HG03025 (cell line): ENCODE measurements at regions not wholly inside any gene's neighbourhood (a gene's known extent, or its start where the extent isn't known, plus 50 kb on each side); places are given as distances from the start of the nearest gene placed in this dataset.
"Not testable (repeated sequence)": the region's sequence is repeated elsewhere in the genome, so short reads cannot be mapped to it uniquely, and the experiment has no call there.

Source experiments
- ATAC-seq: cut with Tn5 transposase; IDR thresholded peaks from one replicate; pipeline ENCODE4 v1.9.1; 2021; ENCODE audit warnings: mild to moderate bottlenecking, moderate library complexity; ENCODE audit not compliant: unreplicated experiment, low FRiP score

GRCh38 chr3:174441588-174442301, 417.4 kb upstream of the NAALADL2 start:
- ATAC-seq: no peak

- no peak for ATAC-seq
Measured at GRCh38 chr3:174442302-174442682, 416.8 kb upstream of the NAALADL2 start.

GRCh38 chr3:174444391-174444790, 414.7 kb upstream of the NAALADL2 start:
- no peak for ATAC-seq

- ATAC-seq: no peak
Measured at GRCh38 chr3:174457758-174458157, 401.4 kb upstream of the NAALADL2 start.

- no peak for ATAC-seq
Measured at GRCh38 chr3:174460831-174461230, 398.3 kb upstream of the NAALADL2 start.

- ATAC-seq: no peak
Measured at GRCh38 chr3:174462916-174463315, 396.2 kb upstream of the NAALADL2 start.

GRCh38 chr3:174465177-174465576, 394.0 kb upstream of the NAALADL2 start:
- no peak for ATAC-seq

- ATAC-seq: no peak
Measured at GRCh38 chr3:174466471-174467054, 392.6 kb upstream of the NAALADL2 start.

- no peak for ATAC-seq
Measured at GRCh38 chr3:174477491-174477890, 381.6 kb upstream of the NAALADL2 start.

- ATAC-seq: no peak
Measured at GRCh38 chr3:174480767-174481166, 378.4 kb upstream of the NAALADL2 start.

GRCh38 chr3:174482541-174482940, 376.6 kb upstream of the NAALADL2 start:
- ATAC-seq: no peak

GRCh38 chr3:174483254-174483653, 375.9 kb upstream of the NAALADL2 start:
- ATAC-seq: no peak

GRCh38 chr3:174483856-174484255, 375.3 kb upstream of the NAALADL2 start:
- ATAC-seq: not testable (repeated sequence)

GRCh38 chr3:174488527-174488926, 370.6 kb upstream of the NAALADL2 start:
- no peak for ATAC-seq

GRCh38 chr3:174495311-174495710, 363.8 kb upstream of the NAALADL2 start:
- no peak for ATAC-seq

- no peak for ATAC-seq
Measured at GRCh38 chr3:174495928-174496327, 363.2 kb upstream of the NAALADL2 start.

GRCh38 chr3:174498638-174499037, 360.5 kb upstream of the NAALADL2 start:
- no peak for ATAC-seq

GRCh38 chr3:174505266-174505665, 353.9 kb upstream of the NAALADL2 start:
- no peak for ATAC-seq

- no peak for ATAC-seq
Measured at GRCh38 chr3:174524203-174524602, 334.9 kb upstream of the NAALADL2 start.

- no peak for ATAC-seq
Measured at GRCh38 chr3:174529298-174529697, 329.8 kb upstream of the NAALADL2 start.

- ATAC-seq: no peak
Measured at GRCh38 chr3:174531262-174531982, 327.7 kb upstream of the NAALADL2 start.

GRCh38 chr3:174532216-174532615, 326.9 kb upstream of the NAALADL2 start:
- no peak for ATAC-seq
